OCI-LY7 (cell line): ENCODE measurements at regions not wholly inside any gene's neighbourhood (a gene's known extent, or its start where the extent isn't known, plus 50 kb on each side); places are given as distances from the start of the nearest gene placed in this dataset.

Source experiments
- BruUV-seq: library from RNA; stranded (reverse); fragments of 400-500 nt; replicated peaks from 2 replicates; lab custom pipeline; 2021; lab: Mats Ljungman, UMichigan
- CTCF ChIA-PET: fragments of 300-600 bp; sonication (Branson Sonifier 250); formaldehyde crosslinking; loops from one replicate; lab custom pipeline; 2022; ENCODE audit warnings: antibody characterized with exemption; ENCODE audit not compliant: unreplicated experiment; lab: Charles Lee
- POLR2A ChIA-PET: fragments of 300-600 bp; sonication (Branson Sonifier 250); formaldehyde crosslinking; loops from one replicate; lab custom pipeline; 2022; ENCODE audit warnings: antibody characterized with exemption; lab: Charles Lee
- DNase-seq: peaks from one replicate; pipeline ENCODE4 v3.0.0-alpha.2; 2015; ENCODE audit warnings: low spot score
- H2AFZ ChIP-seq: fragments of 200-600 bp; sonication (generic), shearing (Covaris generic); 2 replicates; pipeline ENCODE4 v1.6.1; 2014; ENCODE audit warnings: mild to moderate bottlenecking, antibody characterized with exemption, low read length, moderate library complexity
- H3K27ac ChIP-seq: fragments of 200-600 bp; sonication (generic); 2 replicates; pipeline ENCODE4 v1.5.1; 2014; ENCODE audit warnings: mixed run types, low read depth, mild to moderate bottlenecking, moderate library complexity, low read length, inconsistent platforms; ENCODE audit not compliant: poor library complexity, severe bottlenecking
- H3K36me3 ChIP-seq: fragments of 200-600 bp; sonication (generic); 2 replicates; pipeline ENCODE4 v1.6.1; 2014; ENCODE audit warnings: mild to moderate bottlenecking, antibody characterized with exemption, low read length, moderate library complexity, mixed read lengths; ENCODE audit not compliant: insufficient read depth
- H3K4me1 ChIP-seq: fragments of 200-600 bp; sonication (generic); 2 replicates; pipeline ENCODE4 v1.5.1; 2014; ENCODE audit warnings: mild to moderate bottlenecking, low read length; ENCODE audit not compliant: insufficient read depth, poor library complexity, severe bottlenecking
- H3K4me2 ChIP-seq: fragments of 200-600 bp; sonication (generic); 2 replicates; pipeline ENCODE4 v1.6.1; 2014; ENCODE audit warnings: mild to moderate bottlenecking, low read length
- H3K4me3 ChIP-seq: fragments of 200-600 bp; sonication (generic); 2 replicates; pipeline ENCODE4 v1.5.1; 2014; ENCODE audit warnings: mild to moderate bottlenecking, low read depth, low read length; ENCODE audit not compliant: poor library complexity, severe bottlenecking
- H3K79me2 ChIP-seq: fragments of 200-600 bp; sonication (generic); 2 replicates; pipeline ENCODE4 v1.6.1; 2016; ENCODE audit warnings: low read depth, mild to moderate bottlenecking, low read length, moderate library complexity, mixed read lengths; ENCODE audit not compliant: insufficient read depth
- H3K9me2 ChIP-seq: fragments of 200-600 bp; sonication (generic); 2 replicates; pipeline ENCODE4 v1.6.1; 2016; ENCODE audit warnings: mild to moderate bottlenecking, low read length, mixed read lengths; ENCODE audit not compliant: insufficient read depth
- H3K9me3 ChIP-seq: fragments of 200-600 bp; sonication (generic); 2 replicates; pipeline ENCODE4 v1.6.1; 2014; ENCODE audit warnings: mild to moderate bottlenecking, mixed run types, low read length, mixed read lengths
- H4K20me1 ChIP-seq: fragments of 200-600 bp; sonication (generic); 2 replicates; pipeline ENCODE4 v1.6.1; 2014; ENCODE audit warnings: mild to moderate bottlenecking, antibody characterized with exemption, low read length, moderate library complexity, mixed read lengths; ENCODE audit not compliant: insufficient read depth
- CTCF ChIP-seq: fragments of 200-600 bp; sonication (generic); conservative IDR thresholded peaks from 2 replicates; pipeline ENCODE4 v1.5.1; 2014; ENCODE audit warnings: mild to moderate bottlenecking, antibody characterized with exemption, low read length, moderate library complexity, mixed read lengths
- EZH2phosphoT487 ChIP-seq: fragments of 200-600 bp; sonication (generic); IDR thresholded peaks from 2 replicates; pipeline ENCODE4 v1.6.1; 2018; ENCODE audit warnings: low read depth, borderline replicate concordance, mild to moderate bottlenecking, mixed run types, antibody characterized with exemption, low read length, moderate library complexity, mixed read lengths
- intact Hi-C: fragments of 100-400 bp; cut with micrococcal nuclease; formaldehyde crosslinking; loops from one replicate; pipeline ENCODE4 v1.10.0; 2022; ENCODE audit not compliant: unreplicated experiment

GRCh38 chr14:96662116-96662970 is 134.8 kb upstream of the VRK1 start:
- intact Hi-C loops = no loop called here
- Histone ChIP-seq H3K4me2 (no peak overlapping the region), H3K9me2 (no peaks in the 10 kb centered on the region), H3K27ac (no peak overlapping the region), H4K20me1 (no peaks in the 10 kb centered on the region), H3K79me2 (no peaks in the 10 kb centered on the region), H3K4me3 (no peak overlapping the region), H3K9me3 (no peaks in the 10 kb centered on the region), H3K4me1 (no peaks in the 10 kb centered on the region), H3K36me3 (no peaks in the 10 kb centered on the region), H2AFZ (no peak overlapping the region)
- TF ChIP-seq CTCF = no peak
- no peak for TF ChIP-seq EZH2phosphoT487
- CTCF ChIA-PET = no interaction called here
- BruUV-seq = no TSS peak
- no peak for DNase-seq
- POLR2A ChIA-PET = no interaction called here

GRCh38 chr14:96663076-96663475 is 134.1 kb upstream of the VRK1 start:
- Histone ChIP-seq H3K4me1 (no peaks in the 10 kb centered on the region), H3K9me3 (no peaks in the 10 kb centered on the region), H2AFZ (no peak overlapping the region), H3K36me3 (no peaks in the 10 kb centered on the region), H3K9me2 (no peaks in the 10 kb centered on the region), H3K4me3 (no peak overlapping the region), H3K4me2 (no peak overlapping the region), H4K20me1 (no peaks in the 10 kb centered on the region), H3K27ac (no peak overlapping the region), H3K79me2 (no peaks in the 10 kb centered on the region)
- intact Hi-C loops = no loop called here
- TF ChIP-seq CTCF (no peak), EZH2phosphoT487 (no peak)
- BruUV-seq = no TSS peak
- ChIA-PET CTCF (no interaction called here), POLR2A (no interaction called here)
- no peak for DNase-seq

- intact Hi-C loops = no loop called here
- no peak for DNase-seq
- Histone ChIP-seq H3K4me3 (no peak overlapping the region), H4K20me1 (no peaks in the 10 kb centered on the region), H3K79me2 (no peaks in the 10 kb centered on the region), H3K4me1 (no peaks in the 10 kb centered on the region), H3K36me3 (no peaks in the 10 kb centered on the region), H3K9me3 (no peaks in the 10 kb centered on the region), H2AFZ (no peak overlapping the region), H3K9me2 (no peaks in the 10 kb centered on the region), H3K4me2 (no peak overlapping the region), H3K27ac (no peak overlapping the region)
- no TSS peak for BruUV-seq
- ChIA-PET POLR2A (no interaction called here), CTCF (no interaction called here)
- TF ChIP-seq EZH2phosphoT487 = no peak
- no peak for TF ChIP-seq CTCF
Measured at GRCh38 chr14:96663491-96664067, 133.6 kb upstream of the VRK1 start.
